ENCODE measurements at regions not wholly inside any gene's neighbourhood (a gene's known extent, or its start where the extent isn't known, plus 50 kb on each side); places are given as distances from the start of the nearest gene placed in this dataset.

DNA sequence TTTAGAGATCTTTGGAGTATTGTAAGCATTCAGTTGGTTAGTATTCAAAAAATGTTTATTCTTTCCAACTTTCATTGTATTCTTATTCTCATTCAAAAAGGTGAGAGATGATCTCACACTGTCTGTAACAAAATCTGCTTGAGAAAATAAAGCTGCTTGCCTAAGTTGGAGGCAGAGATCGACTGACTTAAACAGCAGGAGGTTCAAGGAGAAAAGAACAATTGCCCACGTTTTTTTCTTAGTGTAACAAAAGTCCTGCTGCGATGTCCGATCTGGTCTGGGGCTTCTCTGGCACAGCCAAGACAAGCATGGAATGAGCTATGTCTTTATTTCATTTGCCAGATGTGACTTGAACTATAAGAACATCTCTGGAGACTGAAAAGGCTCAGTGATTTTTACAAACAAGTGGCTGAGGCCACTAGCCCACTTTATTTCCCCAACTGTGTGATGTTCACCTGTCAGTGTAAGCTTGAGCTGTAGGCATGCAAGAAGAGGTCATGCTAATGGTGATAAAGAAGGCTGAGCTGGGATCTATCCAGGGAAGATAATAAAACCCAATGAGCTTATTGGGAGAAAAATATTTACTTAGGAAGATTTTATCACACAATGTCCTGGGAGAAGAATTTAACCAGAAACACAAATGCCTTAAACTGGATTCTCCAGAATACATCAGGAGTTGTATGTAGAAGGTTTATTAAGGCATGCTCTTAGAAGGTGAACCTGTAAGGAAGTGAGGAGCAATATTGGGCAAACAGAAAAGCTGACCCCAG is 580.1 kb upstream of the BTBD3 start:
- no peak for DNase-seq (ENCODE audit: low spot score)

DNA sequence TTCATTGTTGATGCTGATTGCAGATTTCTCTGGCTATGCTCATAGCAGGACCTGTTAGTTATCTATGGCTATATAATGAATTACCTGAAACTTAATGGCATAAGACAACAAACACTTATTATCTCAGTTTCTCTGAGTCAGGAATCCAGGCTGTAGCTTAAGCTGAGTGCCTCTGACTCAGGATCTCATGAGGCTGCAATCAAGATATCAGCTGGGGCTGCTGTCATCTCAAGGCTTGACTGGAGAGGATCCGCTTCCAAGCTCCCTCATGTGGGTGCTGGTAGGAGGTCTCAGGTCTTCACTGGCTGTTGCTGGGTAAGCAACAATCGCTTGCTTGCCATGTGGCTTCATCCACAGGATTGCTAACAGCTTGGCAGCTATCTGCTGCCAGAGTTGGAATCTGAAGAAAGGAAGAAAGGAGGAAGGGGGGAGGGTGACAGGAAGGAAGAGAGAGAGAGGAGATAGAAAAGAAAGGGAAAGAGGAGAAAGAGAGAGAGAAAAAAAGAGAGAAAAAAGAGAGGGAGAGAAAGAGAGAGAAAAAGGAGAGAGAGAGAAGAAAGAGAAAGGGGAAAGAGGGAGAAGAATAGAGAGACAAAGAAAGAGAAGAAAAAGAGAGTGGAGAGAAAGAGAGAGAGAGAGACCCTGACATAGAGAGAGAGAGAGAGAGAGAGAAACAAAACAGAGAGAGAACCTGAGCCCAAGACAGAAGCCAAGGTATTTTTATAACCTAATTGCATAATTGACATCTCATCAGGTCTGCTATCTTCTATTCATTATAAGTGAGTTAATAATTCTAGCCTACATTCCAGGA is 579.0 kb upstream of the BTBD3 start:
- DNase-seq (ENCODE audit: low spot score) = no peak

DNA sequence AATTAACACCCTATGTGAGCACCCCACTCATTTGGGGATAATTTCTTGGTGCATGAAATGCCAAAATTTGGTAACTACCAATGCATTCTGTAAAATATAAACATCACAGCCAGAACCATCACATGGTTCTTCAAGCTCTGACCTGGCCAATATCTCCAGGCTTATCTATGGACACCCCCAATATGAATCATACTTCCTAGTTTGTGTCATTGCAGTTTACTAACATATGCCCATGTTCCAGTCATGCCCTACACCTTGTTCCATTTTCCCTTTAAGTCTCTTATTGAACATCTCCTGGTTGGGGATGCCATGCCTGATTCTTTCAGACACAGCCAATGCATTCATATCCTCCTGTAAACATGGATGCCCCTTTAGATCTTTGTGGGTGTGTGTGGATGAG is 572.8 kb upstream of the BTBD3 start:
- no peak for DNase-seq (ENCODE audit: low spot score)

DNA sequence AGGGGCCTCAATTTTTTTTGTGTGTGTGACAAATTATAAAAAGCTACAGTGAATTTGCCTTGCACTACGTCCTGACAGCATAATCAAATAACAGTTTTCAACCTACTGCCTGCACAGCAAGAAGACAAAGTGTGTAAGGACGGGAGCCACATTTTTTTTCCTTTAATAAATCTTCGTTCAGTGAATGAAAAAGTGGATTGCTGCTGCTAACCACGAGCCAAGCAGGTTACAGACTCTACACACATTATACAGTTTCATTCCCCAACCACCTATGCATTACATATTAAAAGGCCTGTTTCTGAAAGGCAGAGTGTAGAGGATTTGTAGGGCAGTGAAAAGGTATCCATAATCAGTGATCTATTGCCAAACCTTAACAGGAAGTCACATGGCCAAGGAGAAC is 570.0 kb upstream of the BTBD3 start:
- DNase-seq (ENCODE audit: low spot score) = no peak

DNA sequence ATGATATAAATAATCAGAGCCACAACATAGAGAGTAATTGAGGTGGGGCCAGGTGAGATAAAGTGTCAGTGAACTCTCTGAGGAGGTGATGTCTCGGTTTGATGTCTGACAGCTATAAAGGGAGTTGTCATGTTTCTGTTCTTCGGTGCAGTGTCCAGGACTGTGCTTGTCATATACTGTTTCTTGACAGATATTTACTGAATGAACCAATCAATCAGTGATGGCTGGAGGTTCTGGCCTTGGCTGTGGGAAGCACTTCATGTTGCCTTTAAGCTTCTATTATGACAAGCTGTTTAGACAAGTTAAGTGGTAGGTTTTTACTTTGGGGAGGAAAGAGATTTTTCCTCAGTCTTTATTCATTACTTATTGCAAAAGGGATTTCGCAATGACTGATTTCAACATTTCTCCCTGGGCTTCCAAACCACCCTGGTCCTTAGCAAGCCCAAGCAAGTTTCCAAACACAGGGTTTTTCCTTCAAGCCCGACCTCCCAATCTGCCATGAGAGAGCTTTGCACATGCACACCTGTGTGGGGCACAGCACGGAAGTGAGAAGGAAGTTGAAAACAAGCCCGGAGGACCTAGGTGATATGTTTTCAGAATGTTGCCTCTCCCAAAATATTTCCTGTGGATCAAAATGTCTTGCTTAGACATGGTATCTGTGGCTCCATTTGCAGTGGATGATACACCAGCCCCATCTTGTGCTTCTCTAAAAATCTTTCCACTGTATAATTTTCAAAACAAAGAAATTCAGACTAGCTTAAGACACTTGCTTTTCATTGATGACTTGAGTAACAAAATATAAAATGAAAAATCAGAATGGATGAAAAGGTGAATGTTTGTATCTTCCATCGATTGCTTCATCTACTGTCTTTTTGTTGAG is 567.3 kb upstream of the BTBD3 start:
- DNase-seq (ENCODE audit: low spot score) = no peak

- DNase-seq (ENCODE audit: low spot score) = no peak
Measured at GRCh38 chr20:11352041-11352440, 565.7 kb upstream of the BTBD3 start.

- DNase-seq (ENCODE audit: low spot score) = no peak
Measured at GRCh38 chr20:11354846-11355245, 562.8 kb upstream of the BTBD3 start.

GRCh38 chr20:11355345-11355744 is 562.3 kb upstream of the BTBD3 start:
- no peak for DNase-seq (ENCODE audit: low spot score)

GRCh38 chr20:11356061-11356460 is 561.6 kb upstream of the BTBD3 start:
- DNase-seq (ENCODE audit: low spot score) = no peak

GRCh38 chr20:11362450-11362849 is 555.2 kb upstream of the BTBD3 start:
- no peak for DNase-seq (ENCODE audit: low spot score)

DNA sequence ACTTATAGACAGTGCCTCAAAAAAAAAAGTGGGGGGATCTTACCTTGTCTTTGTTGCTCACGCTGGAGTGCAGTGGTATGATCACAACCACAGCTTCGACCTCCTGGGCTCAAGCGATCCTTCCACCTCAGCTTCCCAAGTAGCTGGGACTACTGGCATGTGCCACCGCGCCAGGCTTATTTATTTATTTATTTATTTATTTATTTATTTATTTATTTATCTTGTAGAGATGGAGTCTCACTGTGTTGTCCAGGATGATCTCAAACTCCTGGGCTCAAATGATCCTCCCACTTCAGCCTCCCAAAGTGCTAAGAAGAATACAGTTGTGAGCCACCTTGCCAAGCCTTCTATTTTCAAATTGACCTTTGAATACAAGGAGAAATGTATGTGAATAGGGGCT is 553.0 kb upstream of the BTBD3 start:
- no peak for DNase-seq (ENCODE audit: low spot score)

DNA sequence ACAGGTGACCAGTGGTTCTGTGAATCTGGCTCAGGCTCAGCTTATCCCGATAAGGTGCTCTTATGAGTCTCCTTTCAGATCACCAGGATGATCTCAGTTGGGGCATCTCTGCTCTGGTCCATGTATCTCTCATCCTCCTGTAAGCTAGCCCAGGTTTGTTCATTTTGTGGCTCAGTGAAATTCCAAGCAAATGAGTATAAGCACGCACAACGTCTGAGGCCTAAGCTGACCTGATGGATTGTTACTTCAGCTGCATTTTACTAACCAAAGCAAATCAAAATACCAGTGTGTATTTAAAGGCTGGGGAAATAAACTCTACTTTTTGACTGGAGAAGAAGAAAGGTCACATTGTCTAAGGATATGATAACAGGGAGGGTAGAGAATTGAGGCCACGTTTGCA is 551.0 kb upstream of the BTBD3 start:
- DNase-seq (ENCODE audit: low spot score) = no peak

GRCh38 chr20:11368499-11368898 is 549.2 kb upstream of the BTBD3 start:
- DNase-seq (ENCODE audit: low spot score) = no peak

- no peak for DNase-seq (ENCODE audit: low spot score)
Measured at GRCh38 chr20:11368965-11369711, 548.6 kb upstream of the BTBD3 start.

GRCh38 chr20:11371831-11372230 is 545.9 kb upstream of the BTBD3 start:
- no peak for DNase-seq (ENCODE audit: low spot score)

GRCh38 chr20:11372876-11373790 is 544.6 kb upstream of the BTBD3 start:
- DNase-seq (ENCODE audit: low spot score) = no peak

DNA sequence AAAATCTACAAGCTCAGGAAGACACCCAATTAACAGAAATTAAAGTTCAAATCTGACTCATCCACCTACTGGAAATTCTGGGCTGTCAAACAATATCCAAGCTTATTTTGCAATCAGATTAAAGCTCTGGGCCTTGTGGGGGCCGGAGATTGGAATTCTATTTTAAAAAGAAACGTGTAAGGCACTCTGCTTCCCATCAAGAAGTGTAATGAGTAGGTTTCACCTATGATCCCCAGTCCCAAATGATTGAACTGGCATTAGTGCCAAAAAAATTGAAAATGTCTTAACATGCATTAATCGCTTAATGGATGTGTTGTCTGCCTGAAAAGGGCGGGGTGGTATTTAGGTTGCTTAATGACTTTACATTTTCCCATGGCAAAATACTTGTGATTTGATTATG is 542.4 kb upstream of the BTBD3 start:
- no peak for DNase-seq (ENCODE audit: low spot score)

GRCh38 chr20:11375966-11376365 is 541.7 kb upstream of the BTBD3 start:
- DNase-seq (ENCODE audit: low spot score) = peak; percentile 73

DNA sequence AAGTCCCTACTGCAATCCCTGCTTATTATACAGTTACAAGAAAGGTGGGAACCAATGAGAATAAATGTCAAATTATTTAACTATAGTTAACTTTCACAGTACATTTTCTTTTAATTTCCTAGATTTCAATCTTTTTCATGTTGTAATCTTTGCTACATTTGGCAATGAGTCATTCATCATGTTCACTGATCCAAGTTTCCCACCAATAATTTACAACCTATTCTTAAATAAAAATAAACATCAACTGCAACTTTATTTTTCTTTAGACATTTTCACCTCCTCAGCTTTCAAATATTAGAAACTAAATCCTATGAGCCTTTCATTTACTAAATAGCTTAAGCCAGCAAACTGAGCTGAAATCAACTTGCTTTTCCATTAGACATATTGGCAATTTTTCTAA is 541.3 kb upstream of the BTBD3 start:
- no peak for DNase-seq (ENCODE audit: low spot score)

DNA sequence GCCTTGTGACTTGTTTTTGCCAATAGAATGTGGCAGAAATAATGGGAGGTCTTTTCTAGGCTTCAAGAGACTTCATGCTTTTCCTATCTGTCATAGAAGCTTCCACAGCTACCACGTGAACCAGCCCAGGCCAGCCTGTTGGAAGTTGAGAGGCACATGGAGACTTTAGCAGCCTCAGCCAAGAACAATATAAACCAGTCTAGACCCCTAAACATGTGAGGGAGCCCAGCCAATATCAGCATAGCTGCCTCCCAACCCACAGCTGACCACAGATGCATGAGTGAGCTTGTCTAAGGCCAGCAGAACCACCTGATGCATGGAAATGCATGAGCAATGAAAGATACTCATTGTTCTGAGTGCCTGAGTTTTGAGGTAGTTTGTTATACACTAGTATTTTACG is 540.7 kb upstream of the BTBD3 start:
- DNase-seq (ENCODE audit: low spot score) = no peak

All from HT-29 (cell line).